ELR (cell line): ENCODE measurements at regions not wholly inside any gene's neighbourhood (a gene's known extent, or its start where the extent isn't known, plus 50 kb on each side); places are given as distances from the start of the nearest gene placed in this dataset.
"Not testable (repeated sequence)": the region's sequence is repeated elsewhere in the genome, so short reads cannot be mapped to it uniquely, and the experiment has no call there.

Experiments used
- DNase-seq: peaks from one replicate; pipeline ENCODE4 v3.0.0-alpha.2; 2015; ENCODE audit warnings: low read depth

DNA sequence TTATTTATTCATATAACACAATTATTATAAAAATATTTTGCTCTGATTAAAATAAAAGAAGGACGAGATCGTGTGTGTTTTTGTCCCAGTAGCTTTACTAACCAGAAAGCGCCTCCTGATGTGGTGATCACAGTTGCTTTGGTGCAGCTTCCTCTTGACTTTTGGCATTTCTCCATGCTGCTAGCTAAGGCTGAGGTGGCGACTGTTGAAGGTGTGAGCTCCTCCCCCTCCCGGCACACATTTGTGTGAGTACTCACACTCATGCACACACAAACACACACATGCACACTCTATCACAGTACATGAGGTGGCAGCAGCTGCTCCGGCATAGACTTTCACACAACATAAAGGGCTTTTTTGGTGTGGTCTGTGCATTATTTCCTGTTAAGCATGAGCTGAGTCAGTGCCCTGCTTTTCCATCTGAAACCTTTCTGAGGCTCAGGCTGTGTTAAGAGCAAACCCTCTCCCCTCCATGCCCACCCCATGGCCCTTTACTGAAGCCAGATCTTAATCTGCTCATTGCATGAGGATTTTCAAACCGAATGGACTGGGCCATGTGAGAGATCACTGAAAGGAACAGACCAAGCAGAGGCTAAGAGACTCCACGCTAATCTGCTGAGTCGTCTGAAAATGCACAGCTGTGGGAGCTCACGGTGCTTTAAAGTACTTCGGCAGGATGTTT, 53.3 kb downstream of the FOXD4L1 start:
- peak; percentile 3 for DNase-seq

DNA sequence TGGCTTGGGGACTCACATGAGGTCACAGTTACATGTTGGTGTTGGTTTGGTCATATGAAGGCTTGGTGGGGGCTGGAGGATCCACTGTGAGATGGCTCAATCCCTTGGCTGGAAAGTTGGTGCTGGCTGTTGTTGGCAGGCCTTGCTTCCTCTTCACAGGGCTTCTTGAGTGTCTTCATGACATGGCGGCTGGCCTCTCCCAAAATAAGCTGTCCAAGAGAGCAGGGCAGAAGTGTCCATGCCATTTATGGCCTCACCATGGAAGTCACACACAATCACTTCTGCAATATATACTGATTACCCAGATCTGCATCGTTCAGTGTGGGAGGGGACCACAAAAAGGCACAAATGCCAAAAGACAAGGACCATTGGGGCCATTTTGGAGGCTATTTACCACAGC, 61.4 kb downstream of the FOXD4L1 start:
- not testable (repeated sequence) for DNase-seq

DNA sequence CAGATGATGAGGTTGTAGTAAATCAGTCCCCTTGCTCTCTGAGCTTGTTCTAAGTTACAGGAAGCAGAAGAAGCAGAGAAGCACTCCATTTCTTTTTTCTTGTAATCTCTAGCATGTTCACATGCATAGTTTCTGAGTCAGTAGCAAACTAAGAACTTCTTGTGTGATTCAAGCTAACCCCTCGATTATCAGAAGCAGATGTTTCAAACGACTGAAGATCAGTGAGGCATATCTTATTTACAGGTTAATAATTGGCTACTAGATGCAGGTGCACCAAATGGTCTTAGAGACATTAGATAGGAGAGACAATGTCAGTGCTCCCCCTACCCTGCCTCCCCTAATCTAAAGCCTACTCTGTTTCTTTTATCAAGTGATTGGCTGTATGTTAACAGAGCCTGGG, 64.2 kb downstream of the FOXD4L1 start:
- DNase-seq, result not testable (repeated sequence)

DNA sequence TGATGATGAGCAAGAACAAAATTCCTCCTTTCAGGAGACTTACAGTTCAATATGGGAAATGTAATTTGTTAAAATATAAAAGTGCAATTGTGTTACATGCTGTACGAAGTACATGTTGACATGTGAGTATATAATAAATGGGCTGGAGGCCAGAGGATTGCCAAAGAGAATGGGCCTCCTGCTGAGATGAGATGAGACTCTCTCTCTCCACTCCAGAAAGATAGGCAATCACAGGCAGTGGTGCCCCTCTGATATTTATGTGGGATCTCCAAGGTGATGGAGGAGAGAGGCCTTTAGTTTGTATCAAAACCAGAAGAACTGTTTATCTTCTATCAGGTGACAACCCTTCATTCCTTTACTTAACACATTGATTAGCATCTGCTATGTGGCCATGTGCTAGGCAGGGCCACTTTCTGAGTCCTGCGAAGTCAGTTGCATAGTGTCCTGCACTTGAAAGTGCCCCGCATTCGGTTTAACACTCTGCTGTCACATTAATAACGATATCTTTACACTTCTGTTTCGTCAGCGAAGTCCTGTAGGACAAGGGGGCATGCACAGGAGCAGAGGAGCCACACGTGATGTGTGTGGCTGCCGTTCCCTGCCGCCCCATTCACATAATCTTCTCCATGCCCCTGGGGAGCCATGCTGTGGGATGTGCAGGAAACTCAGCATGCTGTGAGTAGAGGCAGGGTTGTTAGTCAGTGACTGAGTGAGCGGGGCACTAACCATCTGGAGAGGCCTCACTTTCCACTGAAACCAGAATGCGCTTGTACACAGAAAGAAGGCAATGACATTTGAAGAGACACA, 60.2 kb upstream of the RABL2A start:
- DNase-seq, result not testable (repeated sequence)

DNA sequence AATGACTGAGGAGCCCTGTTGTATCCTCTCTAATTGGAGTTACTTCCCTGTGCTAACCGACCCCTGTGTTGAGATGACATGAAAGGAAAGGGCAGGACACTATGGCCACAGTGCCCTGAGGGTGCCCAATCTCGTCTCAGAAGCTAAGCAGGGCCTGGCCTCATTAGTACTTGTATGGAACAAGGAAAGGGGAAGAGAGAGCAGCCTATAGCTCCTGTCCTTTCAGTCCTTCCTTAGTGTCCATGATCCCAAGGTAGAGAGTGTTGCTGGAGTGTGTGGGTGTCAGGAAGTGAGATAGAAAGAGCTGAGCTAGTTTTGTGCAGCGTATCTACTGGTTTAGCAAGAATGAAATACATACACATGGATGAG, 59.6 kb upstream of the RABL2A start:
- not testable (repeated sequence) for DNase-seq

DNA sequence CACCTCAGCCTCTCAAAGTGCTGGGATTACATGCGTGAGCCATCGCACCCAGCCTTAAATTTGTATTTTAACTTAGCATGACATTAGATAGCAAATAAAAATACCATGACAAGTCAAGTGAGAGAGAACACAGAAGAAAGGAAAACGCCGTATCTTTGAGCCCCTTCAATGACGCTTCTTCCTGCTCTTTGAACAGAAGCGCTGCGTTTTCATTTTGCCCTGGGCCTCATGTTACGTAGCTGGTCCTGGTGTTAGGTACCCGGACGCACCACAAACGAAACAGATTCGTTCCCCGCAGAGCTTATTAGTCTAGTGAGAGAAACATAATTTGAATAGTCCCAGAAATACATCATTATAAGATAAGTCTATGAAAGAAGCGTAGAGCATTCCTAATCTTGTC, 58.8 kb upstream of the RABL2A start:
- not testable (repeated sequence) for DNase-seq

- not testable (repeated sequence) for DNase-seq
These were observed 57.0 kb upstream of the RABL2A start for GRCh38 chr2:113570082-113570481.

DNA sequence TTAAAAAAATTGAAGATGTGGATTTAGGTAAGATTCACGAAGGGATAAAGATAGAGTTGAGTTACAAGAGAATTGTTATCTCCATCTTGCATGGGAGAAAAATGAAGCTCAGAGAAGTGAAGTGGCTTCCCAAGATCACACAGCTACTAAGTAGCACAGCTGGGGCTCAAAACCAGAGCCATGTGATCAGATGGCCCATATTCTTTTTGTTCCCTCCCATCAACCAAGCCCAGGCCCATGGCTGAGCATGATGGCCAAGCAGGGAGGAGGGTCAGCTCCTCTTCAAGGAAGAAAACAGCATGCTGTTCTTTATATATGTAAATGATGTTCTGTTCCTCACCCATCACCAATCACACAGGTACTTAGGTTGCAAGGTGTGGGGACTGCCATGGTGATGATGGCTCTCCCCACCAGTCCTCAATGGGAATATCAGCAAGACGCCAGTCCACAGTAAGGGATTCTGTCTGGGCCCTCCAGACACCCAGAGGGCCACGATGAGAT, 56.5 kb upstream of the RABL2A start:
- DNase-seq, result not testable (repeated sequence)

GRCh38 chr2:113571482-113572068, 55.5 kb upstream of the RABL2A start:
- not testable (repeated sequence) for DNase-seq

DNA sequence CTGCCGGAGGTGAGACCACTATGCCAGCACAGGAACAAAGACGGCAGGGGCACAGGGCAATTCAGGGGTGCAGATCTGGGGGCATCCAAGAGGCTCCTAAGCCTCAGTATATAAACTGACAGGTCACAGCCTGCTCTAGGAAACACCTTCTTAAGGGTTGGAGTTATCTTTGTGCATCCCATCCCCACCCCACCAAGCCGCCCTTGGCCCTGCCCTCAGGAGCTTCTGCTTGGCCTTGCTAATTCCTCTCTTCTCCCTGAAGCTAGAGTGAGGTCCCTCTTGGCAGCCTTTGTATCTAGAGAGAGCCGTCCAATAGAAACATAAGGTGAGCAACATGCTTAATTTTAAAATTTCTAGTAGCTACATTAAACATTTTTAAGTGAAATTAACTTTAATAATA, 51.3 kb upstream of the RABL2A start:
- not testable (repeated sequence) for DNase-seq

- DNase-seq, result not testable (repeated sequence)
These were observed 50.7 kb upstream of the RABL2A start for GRCh38 chr2:113576353-113576752.
